ENCODE measurements at regions not wholly inside any gene's neighbourhood (a gene's known extent, or its start where the extent isn't known, plus 50 kb on each side); places are given as distances from the start of the nearest gene placed in this dataset.
"Not testable (repeated sequence)": the region's sequence is repeated elsewhere in the genome, so short reads cannot be mapped to it uniquely, and the experiment has no call there.

DNA sequence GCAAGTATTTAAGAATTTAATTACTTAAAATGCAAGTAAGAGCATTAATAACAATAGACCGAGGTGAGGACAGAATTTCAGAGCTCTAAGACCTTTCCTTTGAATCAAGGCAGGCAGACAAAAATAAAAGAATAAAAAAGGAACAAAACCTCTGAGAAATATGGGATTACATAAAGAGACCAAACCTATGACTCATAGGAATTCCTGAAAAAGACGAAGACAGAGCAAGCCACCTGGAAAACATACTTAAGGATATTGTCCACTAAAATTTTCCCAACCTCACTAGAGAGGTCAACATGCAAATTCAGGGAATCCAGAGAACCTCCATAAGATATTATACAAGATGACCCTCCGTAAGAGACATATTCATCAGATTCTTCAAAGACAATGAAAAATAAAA is 325.1 kb downstream of the AEBP2 start:
- H3K27ac ChIP-seq (ENCODE audit: low read depth, low read length, severe bottlenecking): no peak overlapping the region
- peaks cover 3% of the 10 kb centered on the region for H3K4me1 ChIP-seq (ENCODE audit: control insufficient read depth, insufficient read depth, low read length, poor library complexity, severe bottlenecking)
- no peaks in the 10 kb centered on the region for H3K9me3 ChIP-seq (ENCODE audit: control insufficient read depth, low read length)
- H3K36me3 ChIP-seq (ENCODE audit: control insufficient read depth, insufficient read depth, low read length): no peaks in the 10 kb centered on the region
- H3K4me3 ChIP-seq (ENCODE audit: extremely low read depth, insufficient read depth, low read length, poor library complexity, severe bottlenecking): no peak overlapping the region
- WGBS, 2 experiments (ENCODE audit: insufficient coverage in 2 of 2): no CpG with 5 or more reads among the region's 3 CpGs

DNA sequence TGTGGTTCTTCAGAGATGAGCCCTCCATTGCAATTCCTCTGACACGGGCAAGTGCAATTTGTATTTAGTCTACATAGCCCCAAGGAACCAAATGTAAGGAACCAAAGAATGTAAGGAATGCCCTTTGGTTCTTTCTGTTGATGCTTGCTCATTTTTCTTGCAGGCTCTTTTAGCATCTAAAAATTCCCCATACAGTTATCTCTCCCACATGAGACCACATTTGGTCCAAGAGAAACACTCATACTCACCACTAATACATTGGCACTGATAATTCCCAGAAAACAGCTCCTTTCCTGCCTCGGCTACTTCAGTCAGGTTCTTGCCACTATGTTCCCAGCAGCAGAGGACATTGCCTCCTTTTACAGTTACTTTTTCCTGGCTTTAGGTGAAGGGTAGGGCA is 332.6 kb downstream of the AEBP2 start:
- Histone ChIP-seq H3K36me3 (ENCODE audit: control insufficient read depth, insufficient read depth, low read length) (no peaks in the 10 kb centered on the region), H3K4me1 (ENCODE audit: control insufficient read depth, insufficient read depth, low read length, poor library complexity, severe bottlenecking) (no peaks in the 10 kb centered on the region), H3K4me3 (ENCODE audit: extremely low read depth, insufficient read depth, low read length, poor library complexity, severe bottlenecking) (no peak overlapping the region), H3K9me3 (ENCODE audit: control insufficient read depth, low read length) (no peaks in the 10 kb centered on the region), H3K27ac (ENCODE audit: low read depth, low read length, severe bottlenecking) (no peak overlapping the region)
- WGBS, 2 experiments (ENCODE audit: insufficient coverage in 2 of 2): 50 to 80% methylated on average over 1 of the region's 2 CpGs

DNA sequence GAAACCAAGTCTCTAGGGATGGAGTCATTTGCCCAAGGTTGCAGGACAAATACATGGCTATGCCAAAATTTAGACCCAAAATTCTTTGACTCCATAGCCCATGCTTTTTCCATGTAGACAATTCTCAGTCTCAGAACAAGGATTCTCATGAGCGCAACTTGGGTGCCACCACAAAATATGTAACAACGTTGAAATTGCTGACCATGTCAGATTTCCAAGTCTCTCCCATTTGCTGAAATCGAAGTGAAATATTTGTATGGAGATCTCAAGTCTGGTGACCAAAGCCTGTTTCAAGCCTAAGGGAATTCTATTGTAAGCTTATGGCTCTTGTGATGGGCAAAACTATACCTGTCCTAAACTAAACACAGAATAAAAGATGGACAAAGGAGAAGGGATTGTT is 333.5 kb downstream of the AEBP2 start:
- no peak overlapping the region for H3K27ac ChIP-seq (ENCODE audit: low read depth, low read length, severe bottlenecking)
- no peaks in the 10 kb centered on the region for H3K9me3 ChIP-seq (ENCODE audit: control insufficient read depth, low read length)
- no peaks in the 10 kb centered on the region for H3K4me1 ChIP-seq (ENCODE audit: control insufficient read depth, insufficient read depth, low read length, poor library complexity, severe bottlenecking)
- no peak overlapping the region for H3K4me3 ChIP-seq (ENCODE audit: extremely low read depth, insufficient read depth, low read length, poor library complexity, severe bottlenecking)
- no peaks in the 10 kb centered on the region for H3K36me3 ChIP-seq (ENCODE audit: control insufficient read depth, insufficient read depth, low read length)
- WGBS, 2 experiments (ENCODE audit: insufficient coverage in 2 of 2): 95 to 100% methylated on average over 1 to 2 of the region's 3 CpGs

DNA sequence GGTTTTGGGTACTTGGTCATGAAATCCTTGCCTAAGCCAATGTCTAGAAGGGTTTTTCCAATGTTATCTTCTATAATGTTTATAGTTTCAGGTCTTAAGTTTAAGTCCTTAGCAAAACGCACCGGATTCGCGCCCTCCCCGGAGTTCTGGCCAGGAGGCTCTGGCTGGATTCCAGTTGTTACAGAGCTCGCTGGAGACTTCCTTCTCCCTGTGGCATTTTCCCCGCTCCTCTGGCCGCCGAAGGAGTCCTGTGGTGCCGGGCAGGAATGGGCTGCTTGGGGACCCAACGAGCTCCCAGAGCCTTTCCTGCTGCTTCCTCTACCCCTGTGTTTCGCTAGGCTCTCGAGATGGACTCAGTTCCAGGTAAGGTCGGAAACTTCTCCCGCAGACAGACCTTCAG is 335.9 kb downstream of the AEBP2 start:
- peaks cover 16% of the 10 kb centered on the region for H3K4me1 ChIP-seq (ENCODE audit: control insufficient read depth, insufficient read depth, low read length, poor library complexity, severe bottlenecking)
- no peak overlapping the region for H3K27ac ChIP-seq (ENCODE audit: low read depth, low read length, severe bottlenecking)
- H3K36me3 ChIP-seq (ENCODE audit: control insufficient read depth, insufficient read depth, low read length): no peaks in the 10 kb centered on the region
- H3K9me3 ChIP-seq (ENCODE audit: control insufficient read depth, low read length): no peaks in the 10 kb centered on the region
- no peak overlapping the region for H3K4me3 ChIP-seq (ENCODE audit: extremely low read depth, insufficient read depth, low read length, poor library complexity, severe bottlenecking)
- WGBS, 2 experiments (ENCODE audit: insufficient coverage in 2 of 2): 91 to 97% methylated on average over 9 to 15 of the region's 15 CpGs

DNA sequence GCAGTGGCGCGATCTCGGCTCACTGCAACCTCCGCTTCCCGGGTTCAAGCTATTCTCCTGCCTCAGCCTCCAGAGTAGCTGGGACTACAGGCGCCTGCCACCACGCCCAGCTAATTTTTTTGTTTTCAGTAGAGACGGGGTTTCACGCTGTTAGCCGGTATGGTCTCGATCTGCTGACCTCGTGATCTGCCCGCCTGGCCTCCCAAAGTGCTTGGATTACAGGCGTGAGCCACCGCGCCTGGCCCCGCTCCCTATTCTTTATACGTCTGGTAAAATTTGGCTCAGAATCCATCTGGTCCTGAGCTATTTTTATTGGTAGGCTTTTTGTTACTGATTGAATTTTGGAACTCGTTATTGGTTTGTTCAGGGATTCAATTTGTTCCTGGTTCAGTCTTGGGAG is 336.7 kb downstream of the AEBP2 start:
- H3K27ac ChIP-seq (ENCODE audit: low read depth, low read length, severe bottlenecking); H3K4me3 ChIP-seq (ENCODE audit: extremely low read depth, insufficient read depth, low read length, poor library complexity, severe bottlenecking); H3K9me3 ChIP-seq (ENCODE audit: control insufficient read depth, low read length); H3K36me3 ChIP-seq (ENCODE audit: control insufficient read depth, insufficient read depth, low read length): not testable (repeated sequence)
- peaks cover 16% of the 10 kb centered on the region for H3K4me1 ChIP-seq (ENCODE audit: control insufficient read depth, insufficient read depth, low read length, poor library complexity, severe bottlenecking)
- 89 to 96% methylated on average over 19 of the region's 19 CpGs for WGBS, 2 experiments (ENCODE audit: insufficient coverage in 2 of 2)

DNA sequence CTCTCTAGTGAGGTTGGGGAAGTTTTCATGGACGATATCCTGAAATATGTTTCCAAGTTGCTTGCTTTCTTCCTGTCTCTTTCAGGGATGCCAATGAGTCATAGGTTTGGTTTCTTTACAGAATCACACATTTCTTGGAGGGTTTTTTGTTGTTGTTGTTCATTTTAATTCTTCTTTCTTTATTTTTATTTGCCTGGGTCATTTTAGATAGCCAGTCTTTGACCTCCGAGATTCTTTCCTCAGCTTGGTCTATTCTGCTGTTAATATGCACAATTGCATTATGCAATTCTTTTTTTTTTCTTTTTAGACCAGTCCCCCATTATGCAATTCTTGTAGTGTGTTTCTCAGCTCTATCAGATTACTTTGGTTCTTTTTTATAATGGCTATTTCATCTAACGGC is 338.9 kb downstream of the AEBP2 start:
- H3K9me3 ChIP-seq (ENCODE audit: control insufficient read depth, low read length): no peaks in the 10 kb centered on the region
- H3K36me3 ChIP-seq (ENCODE audit: control insufficient read depth, insufficient read depth, low read length): no peaks in the 10 kb centered on the region
- H3K4me3 ChIP-seq (ENCODE audit: extremely low read depth, insufficient read depth, low read length, poor library complexity, severe bottlenecking): no peak overlapping the region
- WGBS, 2 experiments (ENCODE audit: insufficient coverage in 2 of 2): 100% methylated on average over 1 of the region's 3 CpGs; no CpG with 5 or more reads in 1 of the 2 experiments
- H3K4me1 ChIP-seq (ENCODE audit: control insufficient read depth, insufficient read depth, low read length, poor library complexity, severe bottlenecking): peaks cover 16% of the 10 kb centered on the region
- H3K27ac ChIP-seq (ENCODE audit: low read depth, low read length, severe bottlenecking): no peak overlapping the region

DNA sequence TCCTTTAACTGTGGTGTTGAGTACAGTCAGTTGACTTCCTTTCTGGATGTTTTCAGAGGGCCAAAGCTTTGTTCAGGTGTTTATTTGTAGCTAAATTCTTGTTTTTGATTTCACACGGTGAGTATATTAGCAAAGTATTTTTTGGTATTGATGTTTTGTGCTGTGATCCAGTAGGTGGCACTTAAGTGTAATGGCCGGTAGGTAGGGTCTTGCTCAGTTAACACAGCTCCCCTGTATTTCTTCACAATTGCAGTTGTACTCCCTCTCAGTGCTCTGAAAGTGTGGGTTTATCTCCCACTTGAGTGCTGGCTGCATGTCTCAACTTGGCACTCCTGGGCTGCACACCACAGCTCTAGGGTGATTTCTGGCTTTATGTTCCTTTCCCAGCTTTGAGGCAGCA is 339.5 kb downstream of the AEBP2 start:
- H3K4me3 ChIP-seq (ENCODE audit: extremely low read depth, insufficient read depth, low read length, poor library complexity, severe bottlenecking): no peak overlapping the region
- no peaks in the 10 kb centered on the region for H3K36me3 ChIP-seq (ENCODE audit: control insufficient read depth, insufficient read depth, low read length)
- H3K27ac ChIP-seq (ENCODE audit: low read depth, low read length, severe bottlenecking): no peak overlapping the region
- peaks cover 16% of the 10 kb centered on the region for H3K4me1 ChIP-seq (ENCODE audit: control insufficient read depth, insufficient read depth, low read length, poor library complexity, severe bottlenecking)
- no peaks in the 10 kb centered on the region for H3K9me3 ChIP-seq (ENCODE audit: control insufficient read depth, low read length)
- 80% methylated on average over 1 of the region's 2 CpGs; no CpG with 5 or more reads in 1 of the 2 experiments for WGBS, 2 experiments (ENCODE audit: insufficient coverage in 2 of 2)

DNA sequence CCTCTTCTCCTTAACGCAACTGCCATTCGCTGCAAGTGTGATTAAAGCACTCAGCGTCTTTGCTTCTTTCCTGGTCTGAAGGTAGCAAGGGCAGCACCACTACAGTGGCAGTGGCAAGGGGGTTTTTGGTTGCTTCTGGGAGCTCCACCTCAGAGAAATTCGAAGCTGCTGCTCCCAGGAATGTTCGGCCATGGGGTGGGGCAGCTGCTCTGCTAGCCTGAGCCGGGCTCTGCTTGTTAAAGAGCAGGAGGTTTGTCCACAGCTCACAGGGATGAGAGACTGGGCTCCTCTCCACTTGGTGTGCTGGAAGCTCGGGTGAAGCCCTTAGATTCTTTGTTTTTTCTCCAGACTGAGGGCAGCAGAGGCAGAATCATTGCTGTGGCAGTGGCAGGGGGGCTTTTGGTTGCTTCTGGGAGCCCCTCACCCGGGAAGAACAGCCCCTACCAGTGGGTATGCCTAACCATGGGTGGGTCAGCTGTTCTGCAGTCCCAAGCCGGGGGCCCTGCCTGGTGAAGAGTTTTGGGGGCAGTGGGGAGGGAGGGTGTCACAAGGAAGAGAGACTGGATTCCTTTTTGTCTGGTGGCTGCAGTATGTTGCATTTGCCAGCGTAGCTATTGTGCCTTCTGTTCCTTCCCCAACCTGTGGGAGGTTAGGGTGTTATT is 340.2 kb downstream of the AEBP2 start:
- H3K36me3 ChIP-seq (ENCODE audit: control insufficient read depth, insufficient read depth, low read length): no peaks in the 10 kb centered on the region
- H3K4me3 ChIP-seq (ENCODE audit: extremely low read depth, insufficient read depth, low read length, poor library complexity, severe bottlenecking): no peak overlapping the region
- H3K4me1 ChIP-seq (ENCODE audit: control insufficient read depth, insufficient read depth, low read length, poor library complexity, severe bottlenecking): peaks cover 16% of the 10 kb centered on the region
- no peaks in the 10 kb centered on the region for H3K9me3 ChIP-seq (ENCODE audit: control insufficient read depth, low read length)
- WGBS, 2 experiments (ENCODE audit: insufficient coverage in 2 of 2): 71 to 77% methylated on average over 6 to 9 of the region's 10 CpGs
- H3K27ac ChIP-seq (ENCODE audit: low read depth, low read length, severe bottlenecking): no peak overlapping the region

DNA sequence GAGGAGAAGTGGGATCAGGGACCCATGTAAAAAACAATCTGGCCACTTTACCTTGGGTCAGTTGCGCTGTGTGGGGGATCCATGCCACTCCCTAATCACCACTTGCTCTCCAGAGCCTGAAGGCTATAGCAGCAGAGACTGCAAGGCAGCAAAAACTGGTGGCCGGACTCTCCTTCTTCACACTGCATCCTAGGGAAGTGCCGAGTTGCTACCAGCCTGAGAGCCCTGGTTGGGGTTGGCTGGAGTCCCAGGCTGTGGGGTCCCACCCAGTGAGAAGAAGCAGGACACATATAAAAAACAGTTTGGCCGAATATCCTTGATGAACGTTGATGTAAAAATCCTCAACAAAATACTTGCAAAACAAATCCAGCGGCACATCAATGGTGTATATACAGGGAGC is 341.2 kb downstream of the AEBP2 start:
- Histone ChIP-seq H3K27ac (ENCODE audit: low read depth, low read length, severe bottlenecking) (no peak overlapping the region), H3K9me3 (ENCODE audit: control insufficient read depth, low read length) (no peaks in the 10 kb centered on the region), H3K4me1 (ENCODE audit: control insufficient read depth, insufficient read depth, low read length, poor library complexity, severe bottlenecking) (peaks cover 16% of the 10 kb centered on the region), H3K36me3 (ENCODE audit: control insufficient read depth, insufficient read depth, low read length) (no peaks in the 10 kb centered on the region), H3K4me3 (ENCODE audit: extremely low read depth, insufficient read depth, low read length, poor library complexity, severe bottlenecking) (no peak overlapping the region)
- 80 to 91% methylated on average over 4 to 5 of the region's 6 CpGs for WGBS, 2 experiments (ENCODE audit: insufficient coverage in 2 of 2)

DNA sequence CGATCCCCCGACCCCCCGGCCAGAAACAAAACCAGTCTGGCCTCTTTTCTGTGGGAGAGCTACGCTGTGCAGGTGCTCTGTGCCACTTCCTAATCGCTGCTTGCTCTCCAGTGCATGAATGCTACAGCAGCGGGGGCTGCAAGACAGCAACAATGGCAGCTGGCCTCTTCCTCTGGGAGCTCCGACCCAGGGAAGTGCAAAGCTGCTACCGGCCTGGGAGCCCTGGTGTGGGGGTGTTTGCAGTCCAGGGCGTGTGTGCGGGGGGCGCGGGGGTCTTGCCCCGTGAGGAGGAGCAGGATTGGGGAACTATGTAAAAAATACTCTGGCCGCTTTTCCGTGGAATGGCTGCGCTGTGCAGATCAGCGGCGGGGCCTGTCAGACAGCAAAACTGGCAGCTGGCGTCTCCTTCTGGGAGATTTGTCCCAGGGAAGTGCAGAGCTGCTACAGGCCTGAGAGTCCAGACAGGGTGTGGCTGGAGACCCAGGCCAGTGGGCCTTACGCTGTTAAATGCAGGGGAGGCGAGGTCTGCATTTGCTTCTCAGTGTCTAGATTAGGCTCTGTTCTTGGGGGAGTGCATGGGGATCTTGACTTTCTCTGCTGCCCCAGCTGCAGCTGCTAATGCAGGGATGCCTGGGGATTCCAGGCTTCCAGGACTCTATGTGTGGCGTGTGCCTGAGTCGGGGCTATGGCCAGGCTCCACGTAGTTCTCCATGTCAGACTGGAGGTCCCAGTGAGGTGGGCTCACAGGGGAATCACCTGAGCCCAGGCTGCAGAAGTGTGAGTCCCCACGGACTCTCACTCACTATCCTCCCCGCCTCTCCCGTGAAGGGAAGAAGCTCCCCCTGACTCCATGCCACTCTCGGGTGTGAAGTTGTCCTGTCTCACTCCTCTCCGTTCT is 344.5 kb downstream of the AEBP2 start:
- Histone ChIP-seq H3K4me1 (ENCODE audit: control insufficient read depth, insufficient read depth, low read length, poor library complexity, severe bottlenecking) (peaks cover 10% of the 10 kb centered on the region), H3K9me3 (ENCODE audit: control insufficient read depth, low read length) (no peaks in the 10 kb centered on the region), H3K27ac (ENCODE audit: low read depth, low read length, severe bottlenecking) (no peak overlapping the region), H3K36me3 (ENCODE audit: control insufficient read depth, insufficient read depth, low read length) (no peaks in the 10 kb centered on the region), H3K4me3 (ENCODE audit: extremely low read depth, insufficient read depth, low read length, poor library complexity, severe bottlenecking) (no peak overlapping the region)
- 89 to 92% methylated on average over 19 to 26 of the region's 29 CpGs for WGBS, 2 experiments (ENCODE audit: insufficient coverage in 2 of 2)

DNA sequence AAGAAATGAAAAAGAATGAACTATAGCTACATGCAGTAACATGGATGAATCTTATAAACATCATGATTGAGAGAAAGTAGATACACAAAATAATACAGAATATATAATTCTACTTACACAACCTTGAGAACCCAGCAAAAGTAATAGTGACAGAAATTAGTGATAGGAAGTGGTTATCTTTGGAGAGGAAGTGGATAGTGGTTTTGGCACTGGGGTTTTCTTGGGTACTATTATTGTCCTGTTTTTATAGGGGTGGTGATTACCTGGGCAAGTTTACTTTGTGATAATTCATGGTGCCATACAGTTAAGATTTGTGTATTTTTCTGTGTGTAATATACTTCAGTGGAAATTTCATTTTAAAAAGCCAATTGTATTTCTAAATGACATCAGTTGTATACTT is 352.7 kb downstream of the AEBP2 start:
- Histone ChIP-seq H3K27ac (ENCODE audit: low read depth, low read length, severe bottlenecking) (no peak overlapping the region), H3K36me3 (ENCODE audit: control insufficient read depth, insufficient read depth, low read length) (no peaks in the 10 kb centered on the region), H3K4me1 (ENCODE audit: control insufficient read depth, insufficient read depth, low read length, poor library complexity, severe bottlenecking) (no peaks in the 10 kb centered on the region), H3K4me3 (ENCODE audit: extremely low read depth, insufficient read depth, low read length, poor library complexity, severe bottlenecking) (no peak overlapping the region), H3K9me3 (ENCODE audit: control insufficient read depth, low read length) (no peaks in the 10 kb centered on the region)
